ENCODE measurements at regions not wholly inside any gene's neighbourhood (a gene's known extent, or its start where the extent isn't known, plus 50 kb on each side); places are given as distances from the start of the nearest gene placed in this dataset.

- H3K9me3 ChIP-seq: no peaks in the 10 kb centered on the region; the same call in 1 of the 2 replicates
- Mint-ChIP-seq H3K27ac (ENCODE audit: unreplicated experiment) (no peak overlapping the region), H3K4me1 (ENCODE audit: low read depth, unreplicated experiment) (no peaks in the 10 kb centered on the region), H3K27me3 (ENCODE audit: insufficient read depth, unreplicated experiment) (no peaks in the 10 kb centered on the region), H3K4me3 (ENCODE audit: unreplicated experiment) (no peak overlapping the region), H3K9me3 (ENCODE audit: unreplicated experiment) (peaks cover 30% of the 10 kb centered on the region), H3K36me3 (ENCODE audit: insufficient read depth, unreplicated experiment) (no peaks in the 10 kb centered on the region)
- no peak overlapping the region for H3K4me3 ChIP-seq (ENCODE audit: low read depth, low read length)
- DNase-seq: no peak
- H3K27me3 ChIP-seq (replicated peaks; ENCODE audit: control insufficient read depth, insufficient read depth, low read length): no peaks in the 10 kb centered on the region
- H3K36me3 ChIP-seq (ENCODE audit: control insufficient read depth, insufficient read depth, low read length): no peaks in the 10 kb centered on the region
- POLR2A ChIA-PET: no interaction called here
- intact Hi-C loops (cut with micrococcal nuclease; ENCODE audit: unreplicated experiment): no loop called here
- H3K4me1 ChIP-seq: no peaks in the 10 kb centered on the region
- no TSS peak for BruUV-seq (replicated peaks)
- TF ChIP-seq CTCF (IDR thresholded peaks at IDR 0.05; ENCODE audit: insufficient read depth in 1 of 2, low read depth in 1 of 2, low read length in 1 of 2, severe bottlenecking in 1 of 2, unreplicated experiment in 1 of 2): no peak
- CTCF ChIA-PET: no interaction called here
Observed at GRCh38 chr7:136259074-136259473, 281.9 kb upstream of the MTPN start.

GRCh38 chr7:136256491-136256890, 279.3 kb upstream of the MTPN start:
- Histone ChIP-seq H3K27me3 (replicated peaks; ENCODE audit: control insufficient read depth, insufficient read depth, low read length) (no peaks in the 10 kb centered on the region), H3K36me3 (ENCODE audit: control insufficient read depth, insufficient read depth, low read length) (no peaks in the 10 kb centered on the region), H3K4me3 (ENCODE audit: low read depth, low read length) (no peak overlapping the region), H3K4me1 (no peaks in the 10 kb centered on the region), H3K9me3 (no peaks in the 10 kb centered on the region)
- Mint-ChIP-seq H3K27me3 (ENCODE audit: insufficient read depth, unreplicated experiment) (no peaks in the 10 kb centered on the region), H3K27ac (ENCODE audit: unreplicated experiment) (no peak overlapping the region), H3K9me3 (ENCODE audit: unreplicated experiment) (peaks cover 10% of the 10 kb centered on the region), H3K4me3 (ENCODE audit: unreplicated experiment) (no peak overlapping the region), H3K36me3 (ENCODE audit: insufficient read depth, unreplicated experiment) (no peaks in the 10 kb centered on the region), H3K4me1 (ENCODE audit: low read depth, unreplicated experiment) (no peaks in the 10 kb centered on the region)
- no TSS peak for BruUV-seq (replicated peaks)
- TF ChIP-seq CTCF (IDR thresholded peaks at IDR 0.05; ENCODE audit: insufficient read depth in 1 of 2, low read depth in 1 of 2, low read length in 1 of 2, severe bottlenecking in 1 of 2, unreplicated experiment in 1 of 2): no peak
- CTCF ChIA-PET: no interaction called here
- intact Hi-C loops (cut with micrococcal nuclease; ENCODE audit: unreplicated experiment): no loop called here
- POLR2A ChIA-PET: no interaction called here
- DNase-seq: no peak

- DNase-seq: no peak
- Histone ChIP-seq H3K9me3 (no peaks in the 10 kb centered on the region), H3K36me3 (ENCODE audit: control insufficient read depth, insufficient read depth, low read length) (no peaks in the 10 kb centered on the region), H3K27me3 (replicated peaks; ENCODE audit: control insufficient read depth, insufficient read depth, low read length) (no peaks in the 10 kb centered on the region), H3K4me1 (no peaks in the 10 kb centered on the region), H3K4me3 (ENCODE audit: low read depth, low read length) (no peak overlapping the region)
- Mint-ChIP-seq H3K4me3 (ENCODE audit: unreplicated experiment) (no peak overlapping the region), H3K9me3 (ENCODE audit: unreplicated experiment) (no peaks in the 10 kb centered on the region), H3K27ac (ENCODE audit: unreplicated experiment) (no peak overlapping the region), H3K4me1 (ENCODE audit: low read depth, unreplicated experiment) (no peaks in the 10 kb centered on the region), H3K27me3 (ENCODE audit: insufficient read depth, unreplicated experiment) (no peaks in the 10 kb centered on the region), H3K36me3 (ENCODE audit: insufficient read depth, unreplicated experiment) (no peaks in the 10 kb centered on the region)
- ChIA-PET CTCF (no interaction called here), POLR2A (no interaction called here)
- no TSS peak for BruUV-seq (replicated peaks)
- intact Hi-C loops (cut with micrococcal nuclease; ENCODE audit: unreplicated experiment): no loop called here
- TF ChIP-seq CTCF (IDR thresholded peaks at IDR 0.05; ENCODE audit: insufficient read depth in 1 of 2, low read depth in 1 of 2, low read length in 1 of 2, severe bottlenecking in 1 of 2, unreplicated experiment in 1 of 2): no peak
Observed at GRCh38 chr7:136254148-136254547, 277.0 kb upstream of the MTPN start.
